Duodenal mucosa (tissue), 2 donors: ENCODE measurements at regions not wholly inside any gene's neighbourhood (a gene's known extent, or its start where the extent isn't known, plus 50 kb on each side); places are given as distances from the start of the nearest gene placed in this dataset.

Experiments
- H3K27ac ChIP-seq: one replicate; pipeline ENCODE4 v1.7.0; 2013; ENCODE audit warnings: low read depth, low read length
- H3K27me3 ChIP-seq, 2 donors: one replicate each; pipeline ENCODE4 v1.7.0; 2013; ENCODE audit warnings: low read length in 2 of 2, control low read depth in 1 of 2; ENCODE audit not compliant: insufficient read depth in 2 of 2, control insufficient read depth in 1 of 2
- H3K36me3 ChIP-seq, 2 donors: one replicate each; pipeline ENCODE4 v1.7.0; 2013; ENCODE audit warnings: low read length in 2 of 2, control low read depth in 1 of 2; ENCODE audit not compliant: insufficient read depth in 2 of 2, control insufficient read depth in 1 of 2
- H3K4me1 ChIP-seq, 2 donors: one replicate each; pipeline ENCODE4 v1.7.0; 2013; ENCODE audit warnings: low read length in 2 of 2, control low read depth in 1 of 2; ENCODE audit not compliant: insufficient read depth in 2 of 2, control insufficient read depth in 1 of 2
- H3K4me3 ChIP-seq, 2 donors: one replicate each; pipeline ENCODE4 v1.7.0; 2013; ENCODE audit warnings: low read length in 2 of 2, low read depth in 1 of 2
- H3K9ac ChIP-seq, 2 donors: one replicate each; pipeline ENCODE4 v1.7.0; 2013; ENCODE audit warnings: low read length in 2 of 2, low read depth in 1 of 2
- H3K9me3 ChIP-seq, 2 donors: one replicate each; pipeline ENCODE4 v1.7.0; 2013; ENCODE audit warnings: low read length in 2 of 2, control low read depth in 1 of 2; ENCODE audit not compliant: control insufficient read depth in 1 of 2

- H3K36me3 ChIP-seq: no peaks in the 10 kb centered on the region
- H3K27ac ChIP-seq: no peak overlapping the region
- peaks cover 0 to 6% of the 10 kb centered on the region in 2 donors for H3K4me1 ChIP-seq
- H3K9ac ChIP-seq: no peak overlapping the region
- no peaks in the 10 kb centered on the region for H3K9me3 ChIP-seq
- H3K27me3 ChIP-seq: no peaks in the 10 kb centered on the region
- no peak overlapping the region for H3K4me3 ChIP-seq
Measured at GRCh38 chr2:53437371-53437770, 330.2 kb upstream of the CHAC2 start.

DNA sequence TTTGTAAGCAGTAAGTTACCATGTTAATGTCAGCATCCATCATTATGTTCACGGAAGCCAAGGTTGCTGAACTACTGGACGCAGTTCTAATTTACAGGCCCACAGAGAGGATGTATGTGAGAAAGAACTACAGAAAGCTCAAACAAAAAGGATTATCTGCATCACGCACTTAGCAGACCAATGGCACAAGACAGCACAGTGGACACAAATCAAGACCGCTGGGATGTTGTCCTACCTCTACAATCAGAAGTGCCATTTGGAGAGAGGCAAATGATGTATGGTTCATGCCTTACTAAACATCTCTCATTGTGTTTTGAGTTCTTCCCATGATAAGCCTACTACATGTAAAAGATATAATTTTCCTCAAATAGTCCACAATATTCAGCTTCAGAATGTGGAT lies 330.7 kb upstream of the CHAC2 start:
- no peaks in the 10 kb centered on the region for H3K36me3 ChIP-seq
- H3K27me3 ChIP-seq: no peaks in the 10 kb centered on the region
- H3K4me3 ChIP-seq: no peak overlapping the region
- no peak overlapping the region for H3K9ac ChIP-seq
- no peak overlapping the region for H3K27ac ChIP-seq
- peaks cover 0 to 6% of the 10 kb centered on the region in 2 donors for H3K4me1 ChIP-seq
- H3K9me3 ChIP-seq: no peaks in the 10 kb centered on the region

- Histone ChIP-seq H3K4me3 (no peak overlapping the region), H3K36me3 (no peaks in the 10 kb centered on the region), H3K9me3 (no peaks in the 10 kb centered on the region), H3K9ac (no peak overlapping the region), H3K27me3 (no peaks in the 10 kb centered on the region), H3K4me1 (peaks cover 0 to 6% of the 10 kb centered on the region in 2 donors), H3K27ac (no peak overlapping the region)
Measured at GRCh38 chr2:53435610-53436009, 332.0 kb upstream of the CHAC2 start.

DNA sequence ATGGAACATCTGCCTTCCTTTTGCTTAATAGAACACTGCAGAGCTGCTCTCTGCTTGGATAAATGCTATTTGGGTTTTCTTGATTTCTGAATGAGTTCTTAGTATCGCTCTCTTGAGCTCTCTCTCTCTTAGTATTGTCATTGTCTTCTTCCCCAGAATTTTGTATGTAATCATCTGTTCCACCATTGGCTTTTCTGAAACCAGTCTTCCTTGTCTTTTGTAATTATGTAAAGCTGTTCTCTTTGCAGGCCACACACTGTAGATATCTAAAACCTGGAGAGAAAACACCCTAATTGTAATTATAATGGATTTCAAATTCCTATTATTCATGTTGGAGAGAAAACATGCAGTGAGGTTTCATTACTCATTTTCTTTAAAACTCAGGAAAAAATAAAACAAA lies 333.1 kb upstream of the CHAC2 start:
- Histone ChIP-seq H3K27ac (no peak overlapping the region), H3K9ac (no peak overlapping the region), H3K36me3 (no peaks in the 10 kb centered on the region), H3K4me1 (peaks cover 0 to 6% of the 10 kb centered on the region in 2 donors), H3K4me3 (no peak overlapping the region), H3K9me3 (no peaks in the 10 kb centered on the region), H3K27me3 (no peaks in the 10 kb centered on the region)

- Histone ChIP-seq H3K27ac (no peak overlapping the region), H3K27me3 (no peaks in the 10 kb centered on the region), H3K36me3 (no peaks in the 10 kb centered on the region), H3K9ac (no peak overlapping the region), H3K4me1 (peaks cover 0 to 2% of the 10 kb centered on the region in 2 donors), H3K9me3 (no peaks in the 10 kb centered on the region), H3K4me3 (no peak overlapping the region)
Measured at GRCh38 chr2:53432936-53433335, 334.7 kb upstream of the CHAC2 start.

GRCh38 chr2:53429901-53430300 lies 337.7 kb upstream of the CHAC2 start:
- no peak overlapping the region for H3K27ac ChIP-seq
- no peaks in the 10 kb centered on the region for H3K27me3 ChIP-seq

DNA sequence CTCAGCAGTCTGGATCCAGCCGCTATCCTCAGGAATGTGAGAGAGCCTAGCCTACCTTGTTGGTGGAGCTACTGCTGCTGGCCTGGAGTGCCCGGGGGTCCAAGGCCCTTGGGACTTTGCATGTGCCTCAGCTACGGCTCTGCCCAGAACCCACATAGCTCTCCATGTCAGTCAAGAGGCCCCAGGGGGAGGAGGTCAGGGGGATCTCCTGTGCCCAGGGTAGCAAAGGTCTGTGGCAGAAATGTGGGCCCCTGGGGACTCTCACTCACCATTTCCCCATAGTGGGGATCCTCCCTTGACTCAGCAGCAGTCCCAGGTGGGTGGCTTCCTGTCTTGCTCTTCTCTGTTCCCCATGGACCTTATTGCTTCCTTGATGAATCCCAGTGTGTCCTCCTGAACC lies 342.7 kb upstream of the CHAC2 start:
- H3K9me3 ChIP-seq: no peaks in the 10 kb centered on the region
- no peak overlapping the region for H3K4me3 ChIP-seq

More at GRCh38 chr2:53429901-53430300, 337.7 kb upstream of the CHAC2 start:
- H3K36me3 ChIP-seq: no peaks in the 10 kb centered on the region
- H3K9ac ChIP-seq: no peak overlapping the region
- H3K4me3 ChIP-seq: no peak overlapping the region
- no peaks in the 10 kb centered on the region for H3K4me1 ChIP-seq
- no peaks in the 10 kb centered on the region for H3K9me3 ChIP-seq

GRCh38 chr2:53423465-53423864 lies 344.1 kb upstream of the CHAC2 start:
- Histone ChIP-seq H3K9ac (no peak overlapping the region), H3K4me3 (no peak overlapping the region), H3K4me1 (no peaks in the 10 kb centered on the region), H3K36me3 (no peaks in the 10 kb centered on the region), H3K27me3 (no peaks in the 10 kb centered on the region), H3K9me3 (no peaks in the 10 kb centered on the region), H3K27ac (no peak overlapping the region)

More for the DNA sequence above, 342.7 kb upstream of the CHAC2 start:
- Histone ChIP-seq H3K9ac (no peak overlapping the region), H3K27ac (no peak overlapping the region), H3K36me3 (no peaks in the 10 kb centered on the region), H3K27me3 (no peaks in the 10 kb centered on the region), H3K4me1 (no peaks in the 10 kb centered on the region)

GRCh38 chr2:53422979-53423378 lies 344.6 kb upstream of the CHAC2 start:
- Histone ChIP-seq H3K4me3 (no peak overlapping the region), H3K4me1 (no peaks in the 10 kb centered on the region), H3K9me3 (no peaks in the 10 kb centered on the region), H3K36me3 (no peaks in the 10 kb centered on the region), H3K9ac (no peak overlapping the region), H3K27ac (no peak overlapping the region), H3K27me3 (no peaks in the 10 kb centered on the region)

- Histone ChIP-seq H3K4me1 (no peaks in the 10 kb centered on the region), H3K9me3 (no peaks in the 10 kb centered on the region), H3K9ac (no peak overlapping the region), H3K27me3 (no peaks in the 10 kb centered on the region), H3K27ac (no peak overlapping the region), H3K36me3 (no peaks in the 10 kb centered on the region), H3K4me3 (no peak overlapping the region)
Measured at GRCh38 chr2:53417385-53417784, 350.2 kb upstream of the CHAC2 start.
